ENCODE measurements at regions not wholly inside any gene's neighbourhood (a gene's known extent, or its start where the extent isn't known, plus 50 kb on each side); places are given as distances from the start of the nearest gene placed in this dataset.

DNA sequence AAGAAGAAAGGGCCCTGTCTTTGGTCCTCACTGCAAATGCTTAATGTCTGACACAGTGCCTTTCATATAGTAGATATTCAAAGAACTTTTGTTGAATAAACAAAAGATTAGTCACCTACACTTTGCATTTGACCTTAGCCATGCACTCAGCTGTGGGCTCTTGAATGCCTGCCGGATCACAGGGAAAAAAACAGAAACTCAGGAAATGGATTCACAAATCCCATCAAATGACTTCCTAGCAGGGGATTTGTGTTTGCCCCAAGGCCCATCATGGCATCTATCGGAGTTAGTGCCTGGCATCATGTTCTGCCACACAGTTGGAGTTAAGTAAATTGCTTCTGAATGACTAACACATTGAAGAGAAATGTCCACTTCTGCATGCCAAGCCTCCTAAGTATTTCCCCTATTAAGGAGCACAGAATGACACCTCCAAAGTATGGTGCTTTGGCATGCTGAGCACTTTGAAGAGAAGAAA lies 72.3 kb upstream of the DST start:
- DNase-seq (ENCODE audit: low read depth) = no peak

DNA sequence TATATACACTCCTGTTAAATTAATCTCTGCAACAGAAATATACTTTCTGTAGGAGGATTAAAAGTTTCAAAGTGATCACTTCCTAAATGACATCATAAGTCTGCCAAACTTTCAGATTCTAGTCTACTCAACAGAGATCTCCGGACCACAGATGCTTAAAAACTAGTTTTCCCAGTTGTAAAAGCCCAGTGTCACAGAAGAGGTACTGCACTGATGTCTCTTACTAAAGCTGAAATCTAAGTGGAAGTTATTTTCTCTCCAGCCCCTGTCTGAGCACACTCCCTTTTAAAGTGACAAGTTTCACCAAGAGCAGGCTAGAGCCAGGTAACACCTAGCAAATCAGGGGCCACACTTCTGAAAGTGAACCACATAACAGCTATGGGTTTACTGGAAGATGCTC lies 71.6 kb upstream of the DST start:
- no peak for DNase-seq (ENCODE audit: low read depth)

DNA sequence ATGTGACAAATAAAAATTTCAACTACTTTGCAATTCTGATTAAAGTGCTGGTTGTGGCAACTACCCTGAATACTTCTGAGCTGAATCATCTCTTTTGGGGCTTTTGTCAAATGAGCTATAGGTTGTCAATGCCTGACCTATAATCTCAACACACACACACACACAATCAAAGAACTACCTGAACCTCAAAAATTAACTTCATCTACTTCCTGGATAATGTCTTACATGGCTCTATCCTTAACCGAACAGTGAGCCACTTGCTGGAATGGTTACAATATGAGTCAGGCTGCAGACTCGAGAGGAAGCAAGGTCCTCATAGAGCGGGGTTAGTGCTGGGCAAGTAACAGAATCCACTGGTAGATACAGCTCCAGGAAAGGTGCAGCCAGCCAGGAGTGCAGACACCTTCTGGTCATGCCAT lies 70.6 kb upstream of the DST start:
- no peak for DNase-seq (ENCODE audit: low read depth)

DNA sequence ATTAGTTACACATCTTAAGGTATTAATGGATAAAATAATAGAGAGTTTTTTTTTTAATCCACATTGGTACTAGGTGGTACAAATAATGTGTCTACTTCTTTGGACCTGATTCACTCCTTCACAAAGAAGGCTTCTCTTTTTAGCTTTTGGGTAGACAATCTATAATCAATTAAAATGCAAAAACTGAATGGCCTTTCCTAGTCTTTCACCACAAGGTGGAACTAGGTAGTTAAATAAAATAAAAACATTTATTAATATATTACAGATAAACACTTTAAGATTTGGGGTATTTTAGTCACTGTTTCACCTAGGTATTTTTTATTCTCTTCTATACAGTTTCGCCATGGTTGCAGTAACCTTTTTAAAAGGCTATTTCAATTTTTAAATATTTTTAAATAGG lies 68.3 kb upstream of the DST start:
- DNase-seq (ENCODE audit: low read depth) = no peak

DNA sequence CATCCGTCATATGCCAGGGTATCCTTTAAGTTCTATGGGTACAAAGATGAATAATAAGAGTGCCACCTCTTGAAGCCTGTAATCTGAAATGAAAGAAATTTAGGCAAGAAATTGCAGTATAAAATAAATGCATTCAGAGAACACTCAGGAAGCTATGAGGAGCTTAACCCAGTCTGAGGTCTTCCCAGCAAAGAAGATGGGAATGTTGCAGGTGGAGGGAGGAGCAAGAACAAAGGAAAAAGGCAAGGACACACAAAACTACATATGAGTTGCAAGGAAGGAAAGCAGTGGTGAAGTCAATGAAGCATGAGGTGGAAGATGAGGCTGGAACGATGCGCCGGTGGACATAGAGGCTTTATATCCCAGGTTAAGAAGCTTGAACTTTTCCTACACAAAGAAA lies 67.0 kb upstream of the DST start:
- no peak for DNase-seq (ENCODE audit: low read depth)

DNA sequence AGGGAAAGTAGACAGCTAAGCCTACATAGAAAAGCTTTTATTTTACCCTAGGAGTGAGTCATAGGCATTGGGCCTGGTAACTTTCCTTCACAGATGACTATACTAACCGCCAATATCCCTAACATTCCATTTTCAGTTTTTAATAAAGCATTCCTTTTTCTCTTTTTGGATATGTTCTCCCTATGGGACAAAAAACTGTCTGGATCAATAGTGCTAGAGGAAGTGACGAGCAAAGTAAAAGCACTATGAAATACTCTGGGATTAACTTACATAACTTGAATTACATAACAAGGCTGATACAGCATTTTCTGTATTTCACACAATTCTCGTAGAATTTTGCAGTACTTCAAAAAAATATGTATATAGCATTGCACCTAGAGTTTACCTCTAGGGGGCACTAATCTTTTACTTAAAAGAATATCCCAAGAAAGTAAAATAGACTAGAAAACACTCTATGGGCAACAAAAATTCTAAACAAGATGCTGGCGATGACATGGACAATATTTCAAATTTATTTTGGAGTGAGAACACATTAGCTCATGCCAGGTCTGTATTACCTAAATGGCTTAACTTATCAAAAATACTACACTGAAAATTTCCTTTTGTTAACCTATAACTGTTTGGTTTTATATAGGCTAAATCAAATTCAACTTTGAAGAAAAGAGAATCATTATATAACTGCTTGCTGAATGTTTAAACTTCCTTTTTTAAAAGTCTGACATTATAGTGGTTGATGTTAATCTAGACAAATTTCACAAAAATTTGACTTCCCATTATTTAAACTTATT lies 66.3 kb upstream of the DST start:
- DNase-seq (ENCODE audit: low read depth) = peak; percentile 62

DNA sequence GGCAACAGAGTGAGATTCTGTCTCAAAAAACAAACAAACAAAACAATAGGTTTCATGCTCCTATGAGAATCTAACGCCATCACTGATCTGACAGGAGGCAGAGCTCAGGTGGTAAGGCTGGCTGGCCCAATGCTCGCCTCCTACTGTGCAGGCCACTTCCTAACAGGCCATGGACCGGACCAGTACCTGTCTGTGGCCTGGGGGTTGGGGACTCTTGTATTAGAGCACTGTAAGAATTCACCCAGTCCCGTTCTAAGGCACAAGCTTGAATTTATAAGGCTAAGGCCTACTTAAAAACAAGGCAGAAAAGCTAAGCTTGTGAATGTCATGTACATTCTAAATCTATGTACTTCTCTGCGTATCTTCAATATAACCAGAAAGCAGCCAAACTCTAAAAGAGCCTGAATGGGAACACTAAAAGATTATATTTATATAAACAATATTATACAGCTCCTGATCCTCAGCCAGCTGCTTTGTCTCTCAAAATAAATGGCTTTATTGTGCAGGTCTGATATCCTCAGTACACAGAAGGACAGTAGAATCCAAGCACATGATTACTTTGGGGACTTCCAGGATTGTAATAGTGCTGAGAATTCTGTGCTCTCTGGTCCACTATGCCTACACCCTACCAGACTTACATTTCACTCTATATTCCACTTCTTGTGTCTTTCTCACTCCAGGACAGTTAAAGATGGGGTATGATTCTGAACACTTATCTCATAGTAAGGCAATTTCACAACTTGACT lies 64.5 kb upstream of the DST start:
- DNase-seq (ENCODE audit: low read depth) = no peak

DNA sequence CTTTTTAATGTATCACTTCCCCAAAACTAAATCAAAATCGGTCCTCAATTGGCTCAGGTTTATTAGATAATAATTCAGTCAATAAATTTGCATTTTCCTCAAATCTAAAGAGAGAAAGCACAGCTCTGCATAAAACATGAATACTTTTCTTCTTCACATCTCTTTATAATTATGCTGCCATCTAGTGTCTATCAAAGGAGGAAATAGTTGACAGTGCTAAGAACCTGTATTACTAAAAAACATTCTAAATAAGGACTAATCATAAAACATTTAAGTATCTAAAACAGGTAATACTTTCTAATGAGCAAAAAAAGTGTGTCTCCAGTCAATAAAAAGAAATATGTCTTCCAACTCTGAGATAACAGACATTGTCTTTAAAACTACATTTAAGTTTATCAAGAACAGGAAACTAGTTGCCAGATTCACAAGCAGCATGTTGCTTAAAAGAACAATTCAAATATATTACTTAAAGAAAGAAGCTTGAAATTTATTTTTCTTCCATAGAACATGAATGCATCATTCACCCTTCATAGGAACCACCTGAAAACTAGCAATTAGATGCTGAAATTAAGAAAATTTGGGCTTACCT lies 56.5 kb upstream of the DST start:
- DNase-seq (ENCODE audit: low read depth) = peak; percentile 33

DNA sequence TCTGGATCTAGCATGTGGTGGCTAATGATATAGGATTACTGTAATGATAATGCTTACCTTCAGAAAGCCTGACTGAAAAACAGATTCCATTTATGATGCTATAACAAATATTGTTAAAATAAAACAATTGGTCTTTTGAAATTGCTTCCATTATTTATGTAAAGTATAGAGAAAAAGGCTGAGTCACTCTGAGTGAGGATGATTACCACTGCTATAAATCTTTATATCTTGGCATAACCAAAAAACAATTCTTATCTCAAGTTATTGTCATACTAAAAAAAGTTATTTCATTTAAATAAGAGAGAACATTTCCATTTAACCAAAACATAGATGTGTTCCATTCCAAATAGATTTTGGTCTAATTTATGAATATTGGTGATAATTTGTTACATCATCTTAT lies 53.0 kb upstream of the DST start:
- DNase-seq (ENCODE audit: low read depth) = no peak

DNA sequence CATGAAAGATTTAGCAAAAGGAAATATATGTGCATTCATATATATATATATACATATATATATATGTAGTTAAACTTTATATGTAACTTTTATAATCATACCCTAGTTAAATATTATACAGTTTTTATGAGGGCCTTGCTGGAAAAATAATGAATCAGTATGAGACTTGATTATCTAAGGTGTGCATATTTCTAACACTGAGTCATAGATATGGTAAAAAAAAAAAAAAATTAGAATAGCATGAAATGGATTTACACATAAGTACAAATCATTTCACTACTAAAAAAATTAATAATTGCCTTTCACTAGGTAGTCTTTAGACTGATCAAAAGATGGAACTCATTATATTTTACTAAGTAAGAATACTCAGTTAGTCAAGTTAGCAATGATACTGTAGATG lies 51.3 kb upstream of the DST start:
- no peak for DNase-seq (ENCODE audit: low read depth)

DNA sequence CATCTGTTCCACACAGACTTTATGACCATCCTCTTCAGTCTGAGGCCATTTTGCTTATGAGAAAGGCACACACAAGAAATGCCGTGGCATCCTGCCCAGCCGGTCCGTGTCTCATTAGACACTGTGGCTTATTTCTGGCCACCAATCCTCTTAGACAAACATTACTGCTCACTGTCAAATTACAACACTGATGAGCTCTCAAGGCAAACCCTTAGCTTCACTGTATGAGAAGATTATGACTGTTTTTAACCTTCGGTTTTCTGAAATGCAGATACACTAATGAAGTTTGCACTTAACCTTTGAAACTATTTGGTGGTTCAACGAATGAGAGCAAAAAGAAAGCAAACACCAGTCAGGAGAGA lies 50.5 kb upstream of the DST start:
- peak; percentile 65 for DNase-seq (ENCODE audit: low read depth)

DNA sequence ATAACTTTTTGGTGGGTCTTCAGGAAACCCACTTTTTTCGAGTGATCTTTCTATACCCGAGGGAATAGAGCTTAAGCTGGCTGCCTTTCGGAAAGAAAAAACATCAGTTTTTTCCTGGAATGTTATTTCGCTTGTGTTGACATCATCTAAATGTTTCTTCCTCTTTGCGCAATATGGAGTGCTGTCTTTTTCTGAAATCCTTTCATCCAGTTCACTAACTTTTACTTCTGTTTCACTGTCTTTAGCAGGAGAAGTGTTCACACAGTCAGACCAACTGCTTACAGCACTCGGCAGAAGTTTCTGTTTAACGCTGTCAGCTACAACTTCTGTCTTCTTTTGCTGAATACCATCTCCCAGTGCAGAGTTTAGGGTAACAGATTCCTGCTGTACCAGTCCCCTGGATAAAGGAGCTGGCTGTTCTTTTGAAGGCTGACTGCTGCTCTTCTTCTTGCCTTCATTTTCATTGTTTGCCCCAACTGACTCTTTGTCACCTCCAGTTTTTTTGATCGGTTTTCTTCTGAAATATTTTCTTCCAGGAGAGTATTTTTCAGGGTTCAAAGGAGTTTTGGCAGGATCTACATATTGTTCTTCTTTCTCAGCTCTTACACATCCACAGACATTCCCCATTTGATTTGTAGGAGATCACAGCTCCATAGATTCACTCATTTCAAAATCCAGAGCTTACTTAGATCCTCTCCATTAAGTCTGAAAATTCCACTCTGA lies 50.0 kb upstream of the DST start:
- DNase-seq (ENCODE audit: low read depth) = peak; percentile 53
